Trophoblast cell (in vitro differentiated cells and primary cell): ENCODE measurements at regions not wholly inside any gene's neighbourhood (a gene's known extent, or its start where the extent isn't known, plus 50 kb on each side); places are given as distances from the start of the nearest gene placed in this dataset.

Experiments used
- DNase-seq, 2 donors: peaks; one replicate each; pipeline ENCODE4 v3.0.0-alpha.2; 2016
- H2AFZ ChIP-seq: 2 replicates; pipeline ENCODE4 v1.6.1; 2013; ENCODE audit warnings: low read length, moderate library complexity, mild to moderate bottlenecking; ENCODE audit not compliant: insufficient read depth, poor library complexity
- H2AK5ac ChIP-seq: 2 replicates; pipeline ENCODE4 v1.6.1; 2013; ENCODE audit warnings: mild to moderate bottlenecking, low read length
- H2BK120ac ChIP-seq: 2 replicates; pipeline ENCODE4 v1.6.1; 2013; ENCODE audit warnings: low read length, mild to moderate bottlenecking, moderate library complexity; ENCODE audit not compliant: insufficient read depth, poor library complexity
- H2BK12ac ChIP-seq: 2 replicates; pipeline ENCODE4 v1.6.1; 2013; ENCODE audit warnings: mild to moderate bottlenecking, low read length, moderate library complexity
- H2BK5ac ChIP-seq: 2 replicates; pipeline ENCODE4 v1.6.1; 2013; ENCODE audit warnings: low read length, low read depth, moderate library complexity, mild to moderate bottlenecking; ENCODE audit not compliant: poor library complexity
- H3K14ac ChIP-seq: 2 replicates; pipeline ENCODE4 v1.6.1; 2013; ENCODE audit warnings: mild to moderate bottlenecking, low read length
- H3K18ac ChIP-seq: 2 replicates; pipeline ENCODE4 v1.6.1; 2013; ENCODE audit warnings: mild to moderate bottlenecking, low read length
- H3K23ac ChIP-seq: 2 replicates; pipeline ENCODE4 v1.6.1; 2013; ENCODE audit warnings: low read length
- H3K27ac ChIP-seq: 2 replicates; pipeline ENCODE4 v1.5.1; 2013; ENCODE audit warnings: low read depth, mild to moderate bottlenecking, inconsistent platforms, low read length, moderate library complexity
- H3K27me3 ChIP-seq: 2 replicates; pipeline ENCODE4 v1.6.1; 2013; ENCODE audit warnings: inconsistent platforms, mild to moderate bottlenecking, low read length, moderate library complexity; ENCODE audit not compliant: insufficient read depth
- H3K36me3 ChIP-seq, 2 experiments: 1 replicate in 1 of 2; 2 replicates in 1 of 2; pipeline ENCODE4 v1.6.1; 2013; ENCODE audit warnings: low read length in 2 of 2, mild to moderate bottlenecking in 2 of 2, moderate library complexity in 1 of 2; ENCODE audit not compliant: insufficient read depth in 2 of 2, control insufficient read depth in 1 of 2
- H3K4ac ChIP-seq: 2 replicates; pipeline ENCODE4 v1.6.1; 2013; ENCODE audit warnings: low read depth, mild to moderate bottlenecking, low read length, moderate library complexity
- H3K4me1 ChIP-seq, 2 experiments: 1 replicate in 1 of 2; 2 replicates in 1 of 2; pipeline ENCODE4 v1.6.1; 2013; ENCODE audit warnings: low read length in 2 of 2, mild to moderate bottlenecking in 2 of 2, moderate library complexity in 1 of 2; ENCODE audit not compliant: insufficient read depth in 2 of 2, control insufficient read depth in 1 of 2
- H3K4me2 ChIP-seq: 2 replicates; pipeline ENCODE4 v1.6.1; 2013; ENCODE audit warnings: inconsistent platforms, mild to moderate bottlenecking, low read length, moderate library complexity
- H3K4me3 ChIP-seq: 2 replicates; pipeline ENCODE4 v1.5.1; 2013; ENCODE audit warnings: mild to moderate bottlenecking, low read depth, low read length, inconsistent platforms
- H3K79me1 ChIP-seq: one replicate; pipeline ENCODE4 v1.6.1; 2013; ENCODE audit warnings: low read length
- H3K79me2 ChIP-seq: 2 replicates; pipeline ENCODE4 v1.6.1; 2013; ENCODE audit warnings: low read length, mild to moderate bottlenecking; ENCODE audit not compliant: control insufficient read depth, insufficient read depth, poor library complexity
- H3K9ac ChIP-seq: 2 replicates; pipeline ENCODE4 v1.6.1; 2013; ENCODE audit warnings: mild to moderate bottlenecking, low read length
- H3K9me3 ChIP-seq: 2 replicates; pipeline ENCODE4 v1.6.1; 2013; ENCODE audit warnings: low read depth, mild to moderate bottlenecking, control low read depth, inconsistent platforms, low read length; ENCODE audit not compliant: insufficient read depth
- H4K12ac ChIP-seq: 2 replicates; pipeline ENCODE4 v1.6.1; 2013; ENCODE audit warnings: low read depth, mild to moderate bottlenecking, low read length, moderate library complexity
- H4K8ac ChIP-seq: 2 replicates; pipeline ENCODE4 v1.6.1; 2013; ENCODE audit warnings: low read depth, mild to moderate bottlenecking, low read length, moderate library complexity
- H4K91ac ChIP-seq: one replicate; pipeline ENCODE4 v1.6.1; 2013; ENCODE audit warnings: low read depth, mild to moderate bottlenecking, low read length, moderate library complexity
- WGBS: extraction: QIAGEN DNeasy Blood & Tissue Kit; methylation state at CpG from one replicate; pipeline ENCODE4 v1.1.7; 2013; ENCODE audit warnings: missing lambda C conversion rate; ENCODE audit not compliant: insufficient read length, insufficient coverage; ENCODE audit errors: extremely low coverage; 5-methylcytosine and 5-hydroxymethylcytosine counted together

DNA sequence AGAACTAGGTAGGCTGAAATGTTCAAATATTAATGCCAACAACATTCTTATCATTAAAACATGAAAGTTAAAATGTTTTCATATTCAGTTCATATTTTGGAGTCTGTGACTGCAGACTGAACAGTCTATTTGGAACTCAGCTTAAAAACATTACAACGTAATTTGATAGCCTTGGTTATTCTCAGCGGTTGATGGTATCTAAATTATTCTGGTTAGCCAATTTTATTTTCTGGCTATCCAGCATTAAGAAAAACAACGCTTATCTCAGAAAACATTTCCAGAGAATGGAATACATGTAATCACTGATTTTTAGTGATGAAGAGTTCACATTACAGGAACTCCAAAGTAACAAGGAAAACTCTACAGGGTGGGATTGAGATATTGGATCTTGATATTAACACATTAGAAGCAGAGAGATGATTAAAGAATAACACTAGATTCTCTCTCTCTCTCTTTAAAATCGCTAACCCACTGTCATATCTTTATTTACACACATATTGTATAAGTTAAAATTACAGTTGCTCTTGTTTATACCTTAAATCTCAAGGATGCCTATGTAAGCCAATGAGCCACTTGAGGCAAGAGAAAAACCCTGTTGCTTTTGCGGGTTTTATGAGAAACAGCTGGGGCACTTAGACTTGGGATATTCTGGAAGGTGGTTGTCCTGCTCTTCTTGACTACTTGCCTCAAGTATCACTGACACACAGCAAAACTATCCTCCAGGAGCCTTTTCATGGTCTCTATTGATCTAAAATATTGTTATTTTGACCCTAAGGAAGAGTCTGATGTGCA is 84.9 kb downstream of the ICOS start:
- H3K4me2 ChIP-seq: no peak overlapping the region
- WGBS: no CpG with 5 or more reads among the region's 5 CpGs

DNA sequence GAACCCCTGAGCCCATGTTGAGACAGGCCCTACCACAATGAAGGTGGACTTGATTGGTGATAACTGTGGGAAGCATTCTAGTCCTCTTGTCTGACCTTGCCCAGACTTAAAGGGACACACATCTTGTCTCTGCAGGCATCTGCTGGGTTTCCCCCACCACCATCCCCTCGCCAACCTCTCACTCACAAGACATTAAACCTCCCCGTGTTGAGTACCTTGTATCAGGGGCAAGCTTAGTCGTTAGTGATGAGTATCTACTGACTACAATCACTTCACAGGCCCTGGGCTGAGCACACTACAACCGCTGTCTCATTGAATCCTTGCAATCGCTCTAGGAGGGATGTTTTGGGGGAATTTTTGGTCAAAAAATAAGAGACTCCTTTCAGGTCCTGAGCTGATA is 86.0 kb downstream of the ICOS start:
- Histone ChIP-seq H3K9me3 (no peaks in the 10 kb centered on the region), H4K91ac (no peak overlapping the region), H3K9ac (no peak overlapping the region), H2BK120ac (no peak overlapping the region), H3K27me3 (no peaks in the 10 kb centered on the region), H3K4ac (no peak overlapping the region), H2BK5ac (no peak overlapping the region), H3K4me1 (peaks cover 2 to 8% of the 10 kb centered on the region in 2 experiments), H3K79me1 (no peaks in the 10 kb centered on the region), H3K14ac (no peak overlapping the region), H3K23ac (no peak overlapping the region), H3K18ac (no peak overlapping the region), H2AFZ (no peak overlapping the region), H4K12ac (no peak overlapping the region), H2AK5ac (no peak overlapping the region), H3K4me2 (no peak overlapping the region), H2BK12ac (no peak overlapping the region), H3K27ac (no peak overlapping the region), H4K8ac (no peak overlapping the region), H3K36me3 (no peaks in the 10 kb centered on the region), H3K4me3 (no peak overlapping the region), H3K79me2 (no peaks in the 10 kb centered on the region)
- DNase-seq: no peak
- no CpG with 5 or more reads among the region's 5 CpGs for WGBS

More for the DNA sequence above, 84.9 kb downstream of the ICOS start:
- Histone ChIP-seq H3K4me3 (no peak overlapping the region), H3K23ac (no peak overlapping the region), H4K8ac (no peak overlapping the region), H2BK120ac (no peak overlapping the region), H3K4ac (no peak overlapping the region), H4K91ac (no peak overlapping the region), H3K14ac (no peak overlapping the region), H3K27me3 (no peaks in the 10 kb centered on the region), H3K9me3 (no peaks in the 10 kb centered on the region), H3K79me1 (no peaks in the 10 kb centered on the region), H2AK5ac (no peak overlapping the region), H2BK5ac (no peak overlapping the region), H4K12ac (no peak overlapping the region), H3K4me1 (peaks cover 2 to 8% of the 10 kb centered on the region in 2 experiments), H3K79me2 (no peaks in the 10 kb centered on the region), H3K27ac (no peak overlapping the region), H3K9ac (no peak overlapping the region), H3K36me3 (no peaks in the 10 kb centered on the region), H3K18ac (no peak overlapping the region), H2BK12ac (no peak overlapping the region), H2AFZ (no peak overlapping the region)
- DNase-seq: no peak

DNA sequence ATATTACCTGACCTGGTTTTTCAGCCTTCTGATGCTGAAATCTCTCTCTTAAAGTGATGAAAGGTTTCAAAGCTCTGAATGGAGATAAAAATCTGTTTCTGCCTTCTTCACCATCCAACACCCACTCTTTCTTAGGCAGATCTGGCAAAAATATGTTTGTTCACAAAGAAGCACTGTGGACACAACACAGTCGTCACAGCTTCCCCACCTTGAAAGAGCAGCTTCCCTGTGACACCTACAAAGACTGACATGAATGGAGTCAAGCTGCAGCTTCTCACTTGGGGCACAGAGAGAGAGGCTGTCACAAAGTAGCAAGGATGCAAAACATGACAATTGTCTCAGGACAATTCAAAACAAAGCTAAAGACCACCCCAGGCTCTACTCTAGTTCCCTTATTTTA is 86.5 kb downstream of the ICOS start:
- no CpG with 5 or more reads among the region's 1 CpG for whole genome bisulfite sequencing
- DNase-seq: no peak
- Histone ChIP-seq H3K36me3 (no peaks in the 10 kb centered on the region), H3K79me2 (no peaks in the 10 kb centered on the region), H4K91ac (no peak overlapping the region), H2AK5ac (peak overlapping the region; percentile 66), H3K18ac (no peak overlapping the region), H3K79me1 (no peaks in the 10 kb centered on the region), H3K4me3 (no peak overlapping the region), H3K23ac (no peak overlapping the region), H2BK5ac (no peak overlapping the region), H3K27me3 (no peaks in the 10 kb centered on the region), H2AFZ (no peak overlapping the region), H3K27ac (no peak overlapping the region), H4K12ac (no peak overlapping the region), H2BK12ac (no peak overlapping the region), H3K9me3 (no peaks in the 10 kb centered on the region), H3K14ac (no peak overlapping the region), H2BK120ac (no peak overlapping the region), H3K4me2 (no peak overlapping the region), H3K9ac (no peak overlapping the region), H4K8ac (no peak overlapping the region), H3K4ac (no peak overlapping the region), H3K4me1 (peaks cover 2 to 8% of the 10 kb centered on the region in 2 experiments)

DNA sequence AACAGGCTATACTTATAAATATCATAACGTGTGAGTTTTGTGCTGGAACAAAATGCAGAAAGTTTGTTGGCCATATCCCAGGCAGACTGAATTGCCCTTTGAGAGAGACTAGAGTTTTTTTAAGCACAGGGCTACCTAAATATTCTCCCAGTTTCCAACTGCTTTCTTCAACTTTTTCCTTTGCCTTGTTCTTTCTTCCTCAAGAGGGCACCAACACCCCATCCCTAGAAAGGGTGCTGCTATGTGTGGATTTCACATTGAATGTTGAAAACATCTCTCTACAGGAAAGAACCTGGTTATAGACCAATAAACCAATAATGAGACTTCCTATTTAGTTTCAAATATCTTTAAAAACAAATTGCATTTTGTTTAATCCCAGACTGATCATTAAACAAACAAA is 87.9 kb downstream of the ICOS start:
- no peak overlapping the region for H4K8ac ChIP-seq
- H3K23ac ChIP-seq: no peak overlapping the region
- no peaks in the 10 kb centered on the region for H3K27me3 ChIP-seq
- no peaks in the 10 kb centered on the region for H3K79me1 ChIP-seq
- H2BK12ac ChIP-seq: no peak overlapping the region
- H3K36me3 ChIP-seq: no peaks in the 10 kb centered on the region
- no peaks in the 10 kb centered on the region for H3K9me3 ChIP-seq
- no peak overlapping the region for H3K18ac ChIP-seq
- H3K4me2 ChIP-seq: no peak overlapping the region
- H3K14ac ChIP-seq: no peak overlapping the region
- H3K79me2 ChIP-seq: no peaks in the 10 kb centered on the region
- H4K91ac ChIP-seq: no peak overlapping the region
- DNase-seq: peak; percentile 29 to 83
- no peak overlapping the region for H2BK5ac ChIP-seq
- no peak overlapping the region for H3K4me3 ChIP-seq
- peaks cover 2 to 5% of the 10 kb centered on the region in 2 experiments for H3K4me1 ChIP-seq
- H3K27ac ChIP-seq: no peak overlapping the region
- H2AK5ac ChIP-seq: no peak overlapping the region
- no CpG with 5 or more reads among the region's 1 CpG for WGBS
- no peak overlapping the region for H4K12ac ChIP-seq
- no peak overlapping the region for H3K4ac ChIP-seq
- no peak overlapping the region for H2AFZ ChIP-seq
- no peak overlapping the region for H3K9ac ChIP-seq
- no peak overlapping the region for H2BK120ac ChIP-seq
